GM10266 (cell line): ENCODE measurements at regions not wholly inside any gene's neighbourhood (a gene's known extent, or its start where the extent isn't known, plus 50 kb on each side); places are given as distances from the start of the nearest gene placed in this dataset.

Source experiments
- DNase-seq: peaks from one replicate; pipeline ENCODE4 v3.0.0; 2012; ENCODE audit errors: extremely low spot score
- CTCF ChIP-seq: IDR thresholded peaks from 2 replicates; pipeline ENCODE4 v1.5.1; 2012; ENCODE audit warnings: mild to moderate bottlenecking, low read depth; ENCODE audit not compliant: control insufficient read depth, insufficient read depth; ENCODE audit errors: missing control alignments

- no peak for TF ChIP-seq CTCF
- DNase-seq: no peak
Observed at GRCh38 chr10:131722525-131723264, 178.1 kb upstream of the PPP2R2D start.

GRCh38 chr10:131723297-131724168, 177.3 kb upstream of the PPP2R2D start:
- TF ChIP-seq CTCF: no peak
- no peak for DNase-seq

GRCh38 chr10:131724169-131724545, 176.7 kb upstream of the PPP2R2D start:
- TF ChIP-seq CTCF: no peak

GRCh38 chr10:131724891-131725580, 175.8 kb upstream of the PPP2R2D start:
- no peak for TF ChIP-seq CTCF
- DNase-seq: no peak

More at GRCh38 chr10:131724169-131724545, 176.7 kb upstream of the PPP2R2D start:
- DNase-seq: no peak

GRCh38 chr10:131725581-131726069, 175.2 kb upstream of the PPP2R2D start:
- TF ChIP-seq CTCF: no peak
- no peak for DNase-seq

- no peak for TF ChIP-seq CTCF
- DNase-seq: no peak
Observed at GRCh38 chr10:131726076-131726880, 174.5 kb upstream of the PPP2R2D start.
